Cardiac muscle cell (in vitro differentiated cells and primary cell): ENCODE measurements at regions not wholly inside any gene's neighbourhood (a gene's known extent, or its start where the extent isn't known, plus 50 kb on each side); places are given as distances from the start of the nearest gene placed in this dataset.

Experiments
- DNase-seq, 2 donors: peaks; one replicate each; pipeline versions ENCODE4 v3.0.0 to v3.0.0-alpha.2; 2010 to 2017; ENCODE audit warnings: low read depth in 1 of 2, low spot score in 1 of 2
- H3K27ac ChIP-seq: fragments of 200-600 bp; sonication (generic); 2 replicates; pipeline ENCODE4 v1.5.1; 2016
- H3K27me3 ChIP-seq: fragments of 200-600 bp; sonication (generic); 2 replicates; pipeline ENCODE4 v1.6.0; 2016; ENCODE audit warnings: control low read depth
- H3K36me3 ChIP-seq: fragments of 200-600 bp; sonication (generic); 2 replicates; pipeline ENCODE4 v1.5.1; 2016; ENCODE audit warnings: control low read depth
- H3K4me1 ChIP-seq: fragments of 200-600 bp; sonication (generic); 2 replicates; pipeline ENCODE4 v1.8.1; 2017; ENCODE audit warnings: low read depth, mild to moderate bottlenecking, mixed run types
- H3K4me3 ChIP-seq: fragments of 200-600 bp; sonication (generic); 2 replicates; pipeline ENCODE4 v1.5.1; 2016; ENCODE audit warnings: mild to moderate bottlenecking
- H3K9me3 ChIP-seq: fragments of 200-600 bp; sonication (generic); 2 replicates; pipeline ENCODE4 v1.5.1; 2017; ENCODE audit warnings: low read depth, mild to moderate bottlenecking, control low read depth
- TF ChIP-seq, protein P1 (sequence below): IDR thresholded peaks from 2 replicates; pipeline ENCODE4 v1.5.1; 2012; ENCODE audit warnings: low read depth, mild to moderate bottlenecking, low read length

DNA sequence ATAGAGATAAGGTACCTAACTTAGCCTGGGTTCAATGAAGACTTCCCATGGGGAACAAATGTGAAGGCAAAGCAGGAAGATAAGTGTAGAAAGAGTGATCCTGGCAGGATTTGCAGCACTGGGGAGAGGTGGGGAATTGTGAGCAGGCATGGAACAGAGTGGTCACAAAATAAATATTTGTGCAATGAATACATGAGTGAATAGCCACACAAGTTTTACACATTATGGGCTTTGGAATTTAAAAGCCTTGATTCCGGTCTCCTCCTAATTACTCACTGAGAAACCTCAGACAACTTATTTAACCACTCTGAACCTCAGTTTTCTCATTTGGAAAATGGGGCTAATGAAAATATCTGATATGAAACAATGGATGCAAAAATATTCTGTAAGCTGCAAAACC lies 148.3 kb downstream of the ELAVL4 start:
- no peak overlapping the region for H3K27ac ChIP-seq
- H3K9me3 ChIP-seq: no peaks in the 10 kb centered on the region
- H3K4me3 ChIP-seq: no peak overlapping the region
- DNase-seq: no peak
- H3K4me1 ChIP-seq: no peaks in the 10 kb centered on the region
- no peaks in the 10 kb centered on the region for H3K36me3 ChIP-seq
- no peaks in the 10 kb centered on the region for H3K27me3 ChIP-seq
- TF ChIP-seq, protein P1, sequence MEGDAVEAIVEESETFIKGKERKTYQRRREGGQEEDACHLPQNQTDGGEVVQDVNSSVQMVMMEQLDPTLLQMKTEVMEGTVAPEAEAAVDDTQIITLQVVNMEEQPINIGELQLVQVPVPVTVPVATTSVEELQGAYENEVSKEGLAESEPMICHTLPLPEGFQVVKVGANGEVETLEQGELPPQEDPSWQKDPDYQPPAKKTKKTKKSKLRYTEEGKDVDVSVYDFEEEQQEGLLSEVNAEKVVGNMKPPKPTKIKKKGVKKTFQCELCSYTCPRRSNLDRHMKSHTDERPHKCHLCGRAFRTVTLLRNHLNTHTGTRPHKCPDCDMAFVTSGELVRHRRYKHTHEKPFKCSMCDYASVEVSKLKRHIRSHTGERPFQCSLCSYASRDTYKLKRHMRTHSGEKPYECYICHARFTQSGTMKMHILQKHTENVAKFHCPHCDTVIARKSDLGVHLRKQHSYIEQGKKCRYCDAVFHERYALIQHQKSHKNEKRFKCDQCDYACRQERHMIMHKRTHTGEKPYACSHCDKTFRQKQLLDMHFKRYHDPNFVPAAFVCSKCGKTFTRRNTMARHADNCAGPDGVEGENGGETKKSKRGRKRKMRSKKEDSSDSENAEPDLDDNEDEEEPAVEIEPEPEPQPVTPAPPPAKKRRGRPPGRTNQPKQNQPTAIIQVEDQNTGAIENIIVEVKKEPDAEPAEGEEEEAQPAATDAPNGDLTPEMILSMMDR: no peak
